Ecto neural progenitor cell (in vitro differentiated cells): ENCODE measurements at regions not wholly inside any gene's neighbourhood (a gene's known extent, or its start where the extent isn't known, plus 50 kb on each side); places are given as distances from the start of the nearest gene placed in this dataset.

Source experiments
- DNase-seq: peaks from one replicate; pipeline ENCODE4 v3.0.0-alpha.2; 2018; ENCODE audit warnings: low spot score

- DNase-seq = no peak
Observed at GRCh38 chr15:47332481-47332880, 384.8 kb upstream of the SEMA6D start.

- no peak for DNase-seq
Observed at GRCh38 chr15:47333734-47334133, 383.6 kb upstream of the SEMA6D start.

GRCh38 chr15:47334805-47335535 is 382.3 kb upstream of the SEMA6D start:
- no peak for DNase-seq

DNA sequence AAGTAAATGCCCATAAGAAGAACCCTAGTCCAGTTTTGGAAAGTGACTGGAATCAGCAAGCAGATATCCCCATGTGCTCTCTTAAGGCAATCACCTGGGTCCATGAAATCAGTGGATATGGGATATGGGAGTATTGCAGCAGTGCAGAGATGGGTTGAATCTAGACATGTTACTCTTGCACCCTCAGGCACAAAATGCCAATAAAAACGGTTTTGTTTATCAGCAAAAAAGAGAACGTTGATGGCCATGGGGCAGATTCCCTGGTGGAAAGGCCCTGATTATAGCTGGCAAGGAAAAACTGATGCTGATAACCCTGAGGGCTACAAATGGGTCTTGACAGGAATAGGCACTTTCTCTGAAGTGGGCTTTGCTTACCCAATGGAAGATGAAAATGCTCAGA is 380.2 kb upstream of the SEMA6D start:
- DNase-seq = no peak

GRCh38 chr15:47337836-47338235 is 379.5 kb upstream of the SEMA6D start:
- no peak for DNase-seq

GRCh38 chr15:47338771-47339170 is 378.5 kb upstream of the SEMA6D start:
- no peak for DNase-seq

- DNase-seq = no peak
Observed at GRCh38 chr15:47339800-47340570, 377.3 kb upstream of the SEMA6D start.

GRCh38 chr15:47340571-47340920 is 376.8 kb upstream of the SEMA6D start:
- DNase-seq = no peak

DNA sequence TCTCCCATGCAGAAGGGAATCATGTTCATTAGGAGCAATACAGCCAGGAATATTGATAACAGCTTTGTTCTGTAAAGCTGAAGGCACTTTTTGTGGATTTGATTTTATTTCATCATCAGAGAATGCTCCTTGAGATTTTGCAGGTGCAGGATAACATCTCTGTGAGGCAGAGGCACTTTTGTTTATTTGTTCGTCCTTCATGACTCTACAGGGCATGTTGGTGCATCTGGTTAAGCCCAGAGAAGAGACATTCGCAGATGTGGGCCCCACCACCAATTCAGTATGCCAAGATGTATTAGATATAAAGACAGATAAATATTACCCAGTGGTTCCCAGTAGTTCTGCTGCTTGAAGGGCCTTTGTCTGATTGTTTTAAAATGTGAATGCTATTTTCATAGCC is 368.1 kb upstream of the SEMA6D start:
- no peak for DNase-seq

DNA sequence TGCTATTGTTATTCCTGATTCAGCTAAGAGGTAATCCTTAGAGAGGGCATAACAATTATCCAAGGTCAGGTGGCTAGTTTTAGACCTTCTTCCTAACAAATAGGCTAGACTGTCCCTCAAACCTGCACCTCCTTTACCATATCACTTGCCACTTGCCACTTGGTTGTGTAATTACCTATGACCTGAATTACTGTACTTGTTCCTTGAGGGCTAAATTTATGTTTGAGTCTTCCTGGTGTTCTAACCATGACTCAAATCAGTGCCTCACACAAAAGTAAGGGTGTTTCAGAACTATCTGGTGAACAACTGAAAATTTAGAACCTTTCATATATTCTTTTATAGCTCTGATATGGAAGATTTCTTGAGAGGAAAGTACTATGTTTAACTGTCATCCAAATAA is 365.8 kb upstream of the SEMA6D start:
- DNase-seq = no peak

DNA sequence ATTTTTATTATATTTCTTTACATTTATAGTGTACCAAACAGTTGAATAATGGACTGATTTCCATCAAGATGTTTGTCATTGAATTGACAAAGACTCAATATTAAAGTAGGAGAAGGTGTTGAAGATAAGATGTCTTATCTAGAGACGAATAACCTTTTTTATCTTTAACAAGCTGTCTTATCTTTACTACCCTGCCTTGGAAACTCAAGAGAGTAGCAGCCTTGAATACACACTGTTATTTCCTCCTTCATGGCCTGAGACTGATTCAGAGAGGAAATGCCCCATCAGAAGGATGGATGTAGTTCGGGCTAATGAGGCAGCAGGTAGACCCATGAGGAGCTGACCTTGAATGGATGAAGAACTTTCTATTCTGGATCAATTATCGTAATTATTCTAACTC is 365.1 kb upstream of the SEMA6D start:
- no peak for DNase-seq

DNA sequence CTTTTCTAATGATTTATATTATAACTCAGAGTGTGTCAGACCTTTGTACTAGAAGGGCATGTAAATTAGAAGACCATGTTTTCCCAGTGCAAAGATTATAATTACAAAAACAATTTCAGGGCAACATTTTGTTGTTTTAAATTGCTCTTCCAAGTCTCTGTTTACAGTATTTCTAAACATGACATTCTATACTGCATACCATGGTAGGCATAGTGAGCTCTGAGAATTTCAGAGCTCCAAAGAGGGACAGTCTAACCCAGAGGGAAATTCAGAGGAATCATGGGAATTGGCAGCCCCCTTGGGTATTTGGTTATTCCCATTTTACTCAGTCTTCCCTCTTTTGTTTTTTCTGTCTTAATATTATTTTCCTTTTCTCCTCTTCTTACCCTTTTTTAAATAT is 361.5 kb upstream of the SEMA6D start:
- no peak for DNase-seq

- DNase-seq = no peak
Observed at GRCh38 chr15:47356297-47356696, 361.0 kb upstream of the SEMA6D start.

GRCh38 chr15:47358876-47359275 is 358.4 kb upstream of the SEMA6D start:
- DNase-seq = no peak

DNA sequence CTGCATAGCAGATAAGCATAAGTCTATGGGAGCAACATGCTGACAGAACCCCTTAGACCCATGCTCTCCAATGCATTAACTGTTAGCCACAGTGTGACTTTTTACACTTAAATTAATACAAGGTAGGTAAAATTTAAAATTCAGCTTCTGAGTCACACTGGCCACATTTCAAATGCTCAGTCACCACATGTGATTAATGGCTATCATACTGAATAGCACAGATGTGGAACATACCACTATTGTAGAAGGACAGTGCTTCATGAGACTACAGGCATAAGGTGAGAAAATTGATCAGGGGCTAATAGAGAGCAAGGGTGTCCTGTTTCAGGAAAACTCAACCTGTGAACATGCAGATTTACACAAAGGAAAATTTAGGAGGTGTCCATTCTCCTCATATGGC is 357.0 kb upstream of the SEMA6D start:
- no peak for DNase-seq

DNA sequence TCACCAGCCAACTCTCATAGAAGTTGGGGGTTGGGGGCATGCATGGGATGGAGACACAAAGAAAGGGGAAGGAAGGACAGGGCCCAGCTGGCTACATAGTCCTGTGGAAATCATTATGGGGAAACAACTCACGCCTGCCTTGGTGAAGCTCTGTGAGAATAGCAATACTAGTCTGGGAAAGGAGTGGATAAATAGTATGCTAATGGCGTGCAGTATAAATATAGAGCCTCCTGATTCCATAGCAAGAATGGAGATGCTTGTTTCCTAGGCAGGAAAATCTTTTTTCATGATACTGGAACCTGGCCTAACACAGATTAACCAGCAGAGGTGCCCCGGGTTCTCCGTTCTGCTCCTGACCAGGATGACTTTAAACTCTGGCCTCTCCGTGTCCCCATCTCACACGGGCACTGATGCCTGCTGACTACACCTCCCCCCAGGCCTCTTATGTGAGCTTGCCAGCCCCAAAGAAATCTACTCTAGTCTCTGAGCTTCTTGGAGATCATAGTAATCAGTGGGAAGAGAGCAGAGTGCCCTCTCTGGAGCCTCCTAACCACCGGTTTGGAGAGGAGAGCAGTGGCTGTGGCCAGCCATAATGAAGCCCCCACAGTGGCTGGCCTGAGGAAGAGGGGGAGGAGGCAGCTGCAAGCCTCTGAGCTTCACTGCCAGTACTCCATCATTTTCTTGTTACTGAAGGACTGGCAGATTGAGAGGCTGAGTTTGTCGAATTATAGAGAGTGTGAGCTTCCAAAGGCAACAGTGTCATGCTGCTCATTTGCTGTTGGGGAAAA is 355.0 kb upstream of the SEMA6D start:
- no peak for DNase-seq

- no peak for DNase-seq
Observed at GRCh38 chr15:47363653-47364052, 353.7 kb upstream of the SEMA6D start.

- no peak for DNase-seq
Observed at GRCh38 chr15:47364230-47365141, 352.8 kb upstream of the SEMA6D start.

DNA sequence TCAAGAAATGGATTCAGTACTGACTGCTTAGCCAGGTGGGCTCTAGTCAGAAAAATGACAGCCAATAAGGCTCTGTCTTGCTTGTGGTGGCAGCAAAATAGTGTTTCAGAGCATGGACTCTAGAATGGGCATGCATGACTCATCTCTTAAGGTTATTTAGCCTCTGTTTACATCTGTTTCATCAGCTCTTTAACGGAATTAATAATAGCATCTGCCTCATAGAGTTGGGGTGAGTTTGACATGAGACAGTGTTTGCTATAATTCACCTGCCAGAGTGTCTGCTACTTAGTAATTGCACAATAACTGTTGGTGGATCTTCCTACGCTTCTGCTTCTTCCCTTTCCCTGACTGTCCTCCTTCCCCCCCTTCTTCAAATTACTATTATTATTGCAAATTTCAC is 350.4 kb upstream of the SEMA6D start:
- DNase-seq = no peak

DNA sequence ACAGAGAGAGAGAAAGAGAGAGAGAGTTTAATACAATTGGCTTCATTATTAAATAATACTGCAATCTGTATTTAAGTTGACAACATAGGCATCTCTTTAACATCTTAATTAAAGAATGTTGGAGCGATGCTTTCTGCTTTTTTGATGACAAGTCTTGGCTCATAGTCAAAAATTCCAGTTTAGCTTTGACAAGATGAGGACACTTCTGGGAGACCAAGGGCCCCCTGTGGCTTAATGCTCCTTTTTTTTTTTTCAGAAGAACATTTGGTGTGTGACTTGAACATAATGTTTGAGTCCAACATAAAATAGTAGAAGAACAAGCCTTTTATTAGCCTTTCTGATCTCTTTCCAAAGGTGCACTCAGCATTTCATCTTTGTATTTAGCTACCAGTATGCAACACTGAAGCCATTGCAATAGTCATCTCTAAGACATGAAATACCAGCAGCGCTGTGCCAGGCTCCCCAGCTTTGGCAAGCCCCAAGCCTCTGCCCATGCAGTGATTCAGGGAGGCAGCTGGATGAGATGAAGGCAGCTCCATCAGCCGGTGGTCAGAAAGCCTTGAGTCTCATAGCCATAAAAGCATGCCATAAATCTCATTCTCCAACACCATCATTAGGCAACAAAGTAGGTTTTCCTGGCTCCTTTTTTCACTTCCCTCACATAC is 349.4 kb upstream of the SEMA6D start:
- no peak for DNase-seq

DNA sequence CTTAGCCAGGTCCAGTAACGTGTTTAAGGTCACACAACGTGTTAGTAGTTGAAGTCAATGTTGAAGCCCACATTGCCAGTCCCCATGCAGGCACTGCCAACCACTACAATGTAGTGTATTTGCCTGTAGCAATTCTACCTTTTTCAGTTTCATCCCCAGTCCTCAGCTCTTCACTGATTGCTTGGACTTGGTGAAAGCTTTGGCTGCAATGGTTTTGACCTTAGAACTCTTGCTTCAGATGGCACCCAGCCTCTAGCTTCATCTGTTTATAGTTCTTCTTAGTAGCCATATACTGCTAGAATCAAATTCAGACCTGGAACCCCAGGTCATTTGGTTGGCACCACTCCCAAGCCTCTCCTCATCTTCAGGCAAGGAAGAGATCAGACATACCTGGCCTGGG is 345.4 kb upstream of the SEMA6D start:
- no peak for DNase-seq
